Trophoblast cell (in vitro differentiated cells and primary cell): ENCODE measurements at regions not wholly inside any gene's neighbourhood (a gene's known extent, or its start where the extent isn't known, plus 50 kb on each side); places are given as distances from the start of the nearest gene placed in this dataset.

Experiments
- DNase-seq, 2 donors: peaks; one replicate each; pipeline ENCODE4 v3.0.0-alpha.2; 2016
- H2AFZ ChIP-seq: 2 replicates; pipeline ENCODE4 v1.6.1; 2013; ENCODE audit warnings: low read length, moderate library complexity, mild to moderate bottlenecking; ENCODE audit not compliant: insufficient read depth, poor library complexity
- H2AK5ac ChIP-seq: 2 replicates; pipeline ENCODE4 v1.6.1; 2013; ENCODE audit warnings: mild to moderate bottlenecking, low read length
- H2BK120ac ChIP-seq: 2 replicates; pipeline ENCODE4 v1.6.1; 2013; ENCODE audit warnings: low read length, mild to moderate bottlenecking, moderate library complexity; ENCODE audit not compliant: insufficient read depth, poor library complexity
- H2BK12ac ChIP-seq: 2 replicates; pipeline ENCODE4 v1.6.1; 2013; ENCODE audit warnings: mild to moderate bottlenecking, low read length, moderate library complexity
- H2BK5ac ChIP-seq: 2 replicates; pipeline ENCODE4 v1.6.1; 2013; ENCODE audit warnings: low read length, low read depth, moderate library complexity, mild to moderate bottlenecking; ENCODE audit not compliant: poor library complexity
- H3K14ac ChIP-seq: 2 replicates; pipeline ENCODE4 v1.6.1; 2013; ENCODE audit warnings: mild to moderate bottlenecking, low read length
- H3K18ac ChIP-seq: 2 replicates; pipeline ENCODE4 v1.6.1; 2013; ENCODE audit warnings: mild to moderate bottlenecking, low read length
- H3K23ac ChIP-seq: 2 replicates; pipeline ENCODE4 v1.6.1; 2013; ENCODE audit warnings: low read length
- H3K27ac ChIP-seq: 2 replicates; pipeline ENCODE4 v1.5.1; 2013; ENCODE audit warnings: low read depth, mild to moderate bottlenecking, inconsistent platforms, low read length, moderate library complexity
- H3K27me3 ChIP-seq: 2 replicates; pipeline ENCODE4 v1.6.1; 2013; ENCODE audit warnings: inconsistent platforms, mild to moderate bottlenecking, low read length, moderate library complexity; ENCODE audit not compliant: insufficient read depth
- H3K36me3 ChIP-seq, 2 experiments: 1 replicate in 1 of 2; 2 replicates in 1 of 2; pipeline ENCODE4 v1.6.1; 2013; ENCODE audit warnings: low read length in 2 of 2, mild to moderate bottlenecking in 2 of 2, moderate library complexity in 1 of 2; ENCODE audit not compliant: insufficient read depth in 2 of 2, control insufficient read depth in 1 of 2
- H3K4ac ChIP-seq: 2 replicates; pipeline ENCODE4 v1.6.1; 2013; ENCODE audit warnings: low read depth, mild to moderate bottlenecking, low read length, moderate library complexity
- H3K4me1 ChIP-seq, 2 experiments: 1 replicate in 1 of 2; 2 replicates in 1 of 2; pipeline ENCODE4 v1.6.1; 2013; ENCODE audit warnings: low read length in 2 of 2, mild to moderate bottlenecking in 2 of 2, moderate library complexity in 1 of 2; ENCODE audit not compliant: insufficient read depth in 2 of 2, control insufficient read depth in 1 of 2
- H3K4me2 ChIP-seq: 2 replicates; pipeline ENCODE4 v1.6.1; 2013; ENCODE audit warnings: inconsistent platforms, mild to moderate bottlenecking, low read length, moderate library complexity
- H3K4me3 ChIP-seq: 2 replicates; pipeline ENCODE4 v1.5.1; 2013; ENCODE audit warnings: mild to moderate bottlenecking, low read depth, low read length, inconsistent platforms
- H3K79me1 ChIP-seq: one replicate; pipeline ENCODE4 v1.6.1; 2013; ENCODE audit warnings: low read length
- H3K79me2 ChIP-seq: 2 replicates; pipeline ENCODE4 v1.6.1; 2013; ENCODE audit warnings: low read length, mild to moderate bottlenecking; ENCODE audit not compliant: control insufficient read depth, insufficient read depth, poor library complexity
- H3K9ac ChIP-seq: 2 replicates; pipeline ENCODE4 v1.6.1; 2013; ENCODE audit warnings: mild to moderate bottlenecking, low read length
- H3K9me3 ChIP-seq: 2 replicates; pipeline ENCODE4 v1.6.1; 2013; ENCODE audit warnings: low read depth, mild to moderate bottlenecking, control low read depth, inconsistent platforms, low read length; ENCODE audit not compliant: insufficient read depth
- H4K12ac ChIP-seq: 2 replicates; pipeline ENCODE4 v1.6.1; 2013; ENCODE audit warnings: low read depth, mild to moderate bottlenecking, low read length, moderate library complexity
- H4K8ac ChIP-seq: 2 replicates; pipeline ENCODE4 v1.6.1; 2013; ENCODE audit warnings: low read depth, mild to moderate bottlenecking, low read length, moderate library complexity
- H4K91ac ChIP-seq: one replicate; pipeline ENCODE4 v1.6.1; 2013; ENCODE audit warnings: low read depth, mild to moderate bottlenecking, low read length, moderate library complexity
- WGBS: extraction: QIAGEN DNeasy Blood & Tissue Kit; methylation state at CpG from one replicate; pipeline ENCODE4 v1.1.7; 2013; ENCODE audit warnings: missing lambda C conversion rate; ENCODE audit not compliant: insufficient read length, insufficient coverage; ENCODE audit errors: extremely low coverage; 5-methylcytosine and 5-hydroxymethylcytosine counted together

DNA sequence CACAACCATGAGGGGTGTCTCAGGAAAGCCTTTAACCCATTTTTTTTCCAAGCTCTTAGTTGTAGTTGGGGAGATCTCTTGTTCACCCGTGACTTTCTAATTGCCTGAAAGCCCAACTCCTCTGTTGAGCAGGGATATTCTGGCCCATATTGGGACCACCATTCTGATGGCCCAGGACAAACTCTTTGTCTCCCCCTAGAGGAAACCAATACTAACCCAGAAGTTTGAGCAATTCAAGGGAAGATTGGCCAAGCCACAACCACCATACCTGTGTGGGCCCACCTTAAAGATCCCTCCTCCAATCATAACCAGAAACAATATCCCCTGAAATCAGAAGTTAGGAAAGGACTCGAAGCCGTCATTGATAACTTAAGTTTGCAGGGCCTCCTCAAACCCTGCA, 132.6 kb downstream of the THBS2 start:
- Histone ChIP-seq H3K4me1 (no peaks in the 10 kb centered on the region), H3K9me3 (peaks cover 2% of the 10 kb centered on the region), H3K27me3 (no peaks in the 10 kb centered on the region), H4K91ac (no peak overlapping the region), H3K9ac (no peak overlapping the region), H3K18ac (no peak overlapping the region), H2BK5ac (no peak overlapping the region), H3K4me2 (no peak overlapping the region), H2AK5ac (no peak overlapping the region), H3K23ac (no peak overlapping the region), H3K79me1 (no peaks in the 10 kb centered on the region), H3K4me3 (no peak overlapping the region), H4K12ac (no peak overlapping the region), H4K8ac (no peak overlapping the region), H3K27ac (no peak overlapping the region), H2AFZ (no peak overlapping the region), H3K4ac (no peak overlapping the region), H3K36me3 (no peaks in the 10 kb centered on the region), H2BK12ac (no peak overlapping the region), H3K79me2 (no peaks in the 10 kb centered on the region), H2BK120ac (no peak overlapping the region), H3K14ac (no peak overlapping the region)
- WGBS = no CpG with 5 or more reads among the region's 3 CpGs
- DNase-seq = no peak

DNA sequence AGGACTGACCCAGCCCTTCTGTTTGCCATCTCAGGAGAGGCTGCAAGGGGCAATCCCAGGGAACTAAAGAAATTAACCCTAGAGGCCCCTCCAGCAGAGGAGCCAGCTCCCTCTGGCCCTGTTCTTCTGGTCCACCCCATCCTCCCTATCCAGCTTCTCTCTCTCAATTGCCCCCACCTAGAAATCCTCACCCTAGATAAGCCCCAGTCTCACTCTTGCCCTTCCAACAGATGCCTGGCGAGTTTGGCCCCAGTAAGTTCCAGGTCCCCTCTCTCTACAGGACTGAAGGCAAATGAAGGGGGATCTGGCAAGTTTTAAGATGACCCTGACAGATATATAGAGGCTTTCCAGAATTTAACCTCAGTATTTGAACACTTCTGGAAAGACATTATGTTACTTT, 134.0 kb downstream of the THBS2 start:
- H3K36me3 ChIP-seq = no peaks in the 10 kb centered on the region
- no peak overlapping the region for H3K4me2 ChIP-seq
- H3K18ac ChIP-seq = no peak overlapping the region
- no peak overlapping the region for H3K23ac ChIP-seq
- H4K8ac ChIP-seq = no peak overlapping the region
- H2BK120ac ChIP-seq = no peak overlapping the region
- no peak overlapping the region for H4K91ac ChIP-seq
- H3K4me1 ChIP-seq = no peaks in the 10 kb centered on the region
- no peak overlapping the region for H3K9ac ChIP-seq
- H3K79me1 ChIP-seq = no peaks in the 10 kb centered on the region
- WGBS = no CpG with 5 or more reads among the region's 1 CpG
- peaks cover 2% of the 10 kb centered on the region for H3K9me3 ChIP-seq
- no peak overlapping the region for H3K27ac ChIP-seq
- no peak overlapping the region for H2AFZ ChIP-seq
- H2AK5ac ChIP-seq = no peak overlapping the region
- no peak for DNase-seq
- no peak overlapping the region for H3K4ac ChIP-seq
- no peak overlapping the region for H4K12ac ChIP-seq
- H3K27me3 ChIP-seq = no peaks in the 10 kb centered on the region
- no peak overlapping the region for H2BK12ac ChIP-seq
- no peak overlapping the region for H2BK5ac ChIP-seq
- H3K14ac ChIP-seq = no peak overlapping the region
- no peaks in the 10 kb centered on the region for H3K79me2 ChIP-seq
- H3K4me3 ChIP-seq = no peak overlapping the region

DNA sequence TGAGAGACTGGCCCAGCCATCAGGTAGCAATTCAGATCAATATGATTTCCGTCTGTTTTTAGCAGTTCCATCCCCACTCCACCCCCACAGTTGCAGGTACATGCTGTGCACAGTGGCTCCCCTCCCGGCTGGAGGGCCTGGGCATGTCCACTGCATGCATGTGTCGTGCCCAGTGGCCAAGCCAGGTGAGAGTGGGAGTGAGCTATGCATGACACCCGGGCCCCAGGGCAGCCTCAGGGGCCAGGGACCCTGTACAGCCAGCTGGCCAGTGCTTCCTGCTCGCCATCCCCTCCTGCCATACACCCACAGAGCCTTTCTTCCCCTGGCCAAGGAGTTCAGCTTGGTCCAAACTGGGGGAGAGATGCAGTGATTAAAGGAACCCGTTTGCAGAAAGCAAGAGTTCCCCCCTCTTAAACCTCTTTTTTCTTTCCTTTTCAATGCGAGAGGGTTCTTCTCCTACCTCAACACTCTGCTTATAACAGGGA, 135.3 kb downstream of the THBS2 start:
- H4K12ac ChIP-seq = no peak overlapping the region
- H3K23ac ChIP-seq = no peak overlapping the region
- H3K14ac ChIP-seq = no peak overlapping the region
- H3K4me1 ChIP-seq = no peaks in the 10 kb centered on the region
- no peak overlapping the region for H2AK5ac ChIP-seq
- no peak overlapping the region for H4K8ac ChIP-seq
- no peaks in the 10 kb centered on the region for H3K36me3 ChIP-seq
- no peak for DNase-seq
- no CpG with 5 or more reads among the region's 7 CpGs for WGBS
- peaks cover 2% of the 10 kb centered on the region for H3K9me3 ChIP-seq
- H3K9ac ChIP-seq = no peak overlapping the region
- H3K27me3 ChIP-seq = no peaks in the 10 kb centered on the region
- no peak overlapping the region for H3K4me2 ChIP-seq
- H3K79me2 ChIP-seq = no peaks in the 10 kb centered on the region
- no peak overlapping the region for H3K18ac ChIP-seq
- no peak overlapping the region for H3K27ac ChIP-seq
- H2AFZ ChIP-seq = no peak overlapping the region
- no peak overlapping the region for H2BK120ac ChIP-seq
- H4K91ac ChIP-seq = no peak overlapping the region
- H3K79me1 ChIP-seq = no peaks in the 10 kb centered on the region
- H3K4me3 ChIP-seq = no peak overlapping the region
- no peak overlapping the region for H2BK12ac ChIP-seq
- no peak overlapping the region for H2BK5ac ChIP-seq
- no peak overlapping the region for H3K4ac ChIP-seq

DNA sequence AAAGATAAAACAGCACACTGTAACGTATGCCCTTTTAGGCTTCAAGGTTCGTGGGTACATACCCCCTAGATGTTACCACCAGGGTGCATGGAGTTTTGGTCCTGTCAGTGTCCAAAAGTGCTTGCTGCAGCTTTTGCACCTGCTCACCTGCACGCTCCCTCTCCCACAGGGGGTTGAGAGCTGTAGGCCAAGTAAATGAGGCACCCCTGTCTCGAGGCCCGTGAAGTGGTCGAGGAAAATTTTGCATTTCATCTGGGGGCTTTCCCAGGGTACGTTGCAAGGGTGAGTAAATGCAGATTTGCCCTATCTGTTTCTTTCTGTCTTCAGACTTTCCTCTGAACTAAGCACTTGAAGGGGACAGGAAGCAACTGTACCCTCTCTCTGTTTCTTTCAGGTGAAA, 136.0 kb downstream of the THBS2 start:
- H3K9me3 ChIP-seq = peaks cover 2% of the 10 kb centered on the region
- H3K9ac ChIP-seq = no peak overlapping the region
- no CpG with 5 or more reads among the region's 7 CpGs for WGBS

More for the DNA sequence above, 136.0 kb downstream of the THBS2 start:
- Histone ChIP-seq H2BK120ac (no peak overlapping the region), H3K27me3 (no peaks in the 10 kb centered on the region), H4K8ac (no peak overlapping the region), H2AFZ (no peak overlapping the region), H3K14ac (no peak overlapping the region), H3K36me3 (no peaks in the 10 kb centered on the region), H4K91ac (no peak overlapping the region), H3K4me2 (no peak overlapping the region), H3K4me1 (no peaks in the 10 kb centered on the region), H3K4ac (no peak overlapping the region), H3K27ac (no peak overlapping the region), H3K23ac (no peak overlapping the region), H2BK5ac (no peak overlapping the region), H3K4me3 (no peak overlapping the region), H3K79me2 (no peaks in the 10 kb centered on the region), H2AK5ac (no peak overlapping the region), H4K12ac (no peak overlapping the region), H3K79me1 (no peaks in the 10 kb centered on the region), H2BK12ac (no peak overlapping the region), H3K18ac (no peak overlapping the region)
- no peak for DNase-seq
